ENCODE measurements at regions not wholly inside any gene's neighbourhood (a gene's known extent, or its start where the extent isn't known, plus 50 kb on each side); places are given as distances from the start of the nearest gene placed in this dataset.
"Not testable (repeated sequence)": the region's sequence is repeated elsewhere in the genome, so short reads cannot be mapped to it uniquely, and the experiment has no call there.

DNA sequence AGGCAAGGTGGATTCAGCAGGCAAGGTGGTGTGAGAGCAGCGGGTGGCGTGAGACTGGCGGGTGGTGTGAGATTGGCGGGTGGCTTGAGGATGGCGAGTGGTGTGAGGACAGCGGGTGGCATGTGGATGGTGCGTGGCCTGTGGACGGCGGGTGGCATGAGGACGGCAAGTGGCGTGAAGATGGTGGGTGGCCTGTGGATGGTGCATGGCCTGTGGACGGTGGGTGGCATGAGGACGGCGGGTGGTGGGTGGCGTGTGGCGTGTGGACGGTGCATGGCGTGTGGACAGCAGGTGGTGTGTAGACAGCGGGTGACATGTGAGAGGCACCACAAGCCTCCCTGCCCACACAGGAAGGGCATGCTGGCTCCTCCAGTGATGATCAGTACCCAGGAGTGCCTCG is 186.9 kb upstream of the SALL3 start:
- no peak for DNase-seq (ENCODE audit: low read depth)

DNA sequence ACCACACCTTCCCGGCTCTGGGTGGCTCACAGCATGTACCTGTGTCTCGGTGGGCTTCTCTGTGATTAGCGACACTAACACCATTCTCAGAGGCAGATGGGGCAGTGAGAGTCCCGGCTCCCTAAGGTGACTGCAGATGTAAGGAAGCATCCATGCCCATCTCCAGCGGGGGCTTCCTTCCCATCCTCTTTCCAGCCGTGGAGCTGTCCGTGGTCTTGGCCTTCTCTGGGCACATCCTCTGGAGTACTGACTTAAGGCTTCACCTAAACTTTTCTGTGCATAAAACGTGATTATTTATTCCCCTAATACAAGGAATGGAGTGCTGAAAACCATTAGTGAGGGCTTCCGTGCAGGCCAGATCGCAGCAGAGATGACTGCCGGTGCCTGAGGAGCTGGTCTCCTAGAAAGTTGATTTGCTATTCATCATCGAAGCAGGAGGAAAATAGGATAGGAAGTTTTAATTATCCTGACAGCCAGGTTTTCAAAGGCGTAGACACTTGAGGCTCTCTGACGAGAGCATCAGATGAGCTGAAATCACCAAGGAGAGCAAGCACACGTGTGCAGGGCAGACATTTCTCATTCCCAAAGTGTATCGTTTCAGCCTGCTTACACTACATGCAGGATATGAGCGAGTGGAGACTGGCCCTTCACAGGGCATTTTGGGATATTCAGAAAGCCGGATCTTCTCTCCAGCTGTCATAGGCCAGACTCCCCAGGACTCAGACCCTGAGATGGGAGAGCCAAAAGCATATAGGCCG is 186.1 kb upstream of the SALL3 start:
- no peak for DNase-seq (ENCODE audit: low read depth)

DNA sequence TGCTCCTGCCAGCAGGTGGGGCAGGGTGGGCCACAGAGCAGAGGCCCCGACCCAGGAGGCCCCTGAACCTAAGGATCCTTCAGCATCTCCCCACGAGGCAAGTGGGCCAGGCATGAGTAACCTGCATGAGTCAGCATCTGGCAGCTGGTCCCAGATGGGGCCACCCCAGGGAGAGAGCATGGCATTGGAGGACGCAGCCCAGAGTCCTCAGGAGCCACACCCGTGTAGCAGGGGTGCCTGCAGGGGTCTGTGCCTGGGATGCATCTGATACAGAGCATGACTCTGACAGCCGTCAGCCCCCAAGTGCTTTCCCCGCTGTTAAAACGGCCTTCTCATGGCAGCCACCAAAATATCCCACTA is 185.6 kb upstream of the SALL3 start:
- no peak for DNase-seq (ENCODE audit: low read depth)

DNA sequence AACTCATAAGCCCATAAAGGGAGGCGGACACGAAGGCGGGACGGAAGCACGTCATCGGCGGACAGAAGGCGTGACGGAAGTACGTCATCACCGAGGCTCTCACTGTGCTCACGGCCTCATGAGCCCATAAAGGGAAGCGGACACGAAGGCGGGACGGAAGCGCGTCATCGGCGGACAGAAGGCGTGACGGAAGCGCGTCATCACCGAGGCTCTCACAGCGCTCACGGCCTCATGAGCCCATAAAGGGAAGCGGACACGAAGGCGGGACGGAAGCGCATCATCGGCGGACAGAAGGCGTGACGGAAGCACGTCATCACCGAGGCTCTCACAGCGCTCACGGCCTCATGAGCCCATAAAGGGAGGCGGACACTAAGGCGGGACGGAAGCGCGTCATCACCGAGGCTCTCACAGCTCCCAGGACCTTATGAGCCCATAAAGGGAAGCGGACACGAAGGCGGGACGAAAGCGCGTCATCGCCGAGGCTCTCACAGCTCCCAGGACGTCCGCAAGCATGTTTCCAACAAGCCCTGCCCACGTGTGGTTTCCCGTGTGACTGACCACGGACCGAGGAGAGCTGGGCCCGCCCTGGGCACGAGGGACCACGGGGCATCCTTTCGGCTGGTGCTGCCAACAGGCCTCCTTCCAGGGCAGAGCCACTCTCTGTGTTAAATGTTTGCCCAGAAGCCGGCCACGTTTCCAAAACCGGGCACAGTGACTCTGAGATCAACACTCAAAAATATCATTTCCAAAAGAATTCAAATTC is 182.7 kb upstream of the SALL3 start:
- no peak for DNase-seq (ENCODE audit: low read depth)

DNA sequence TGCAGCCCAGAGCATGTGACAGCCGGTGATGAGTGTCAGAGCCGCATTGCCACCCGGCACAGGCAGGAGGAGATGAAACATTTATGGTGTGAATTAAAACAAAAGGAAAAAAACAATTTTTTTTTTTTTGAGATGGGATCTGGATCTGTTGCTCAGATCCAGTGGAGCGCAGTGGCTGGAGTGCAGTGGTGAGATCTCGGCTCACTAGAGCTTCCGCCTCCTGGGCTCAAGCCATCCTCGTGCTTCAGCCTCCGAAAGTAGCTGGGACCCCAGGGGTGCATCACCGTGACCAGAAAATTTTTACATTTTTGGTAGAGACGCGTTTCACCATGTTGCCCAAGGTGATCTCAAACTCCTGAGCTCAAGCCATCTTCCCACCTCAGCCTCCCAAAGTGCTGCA is 182.1 kb upstream of the SALL3 start:
- DNase-seq (ENCODE audit: low read depth), result no peak

DNA sequence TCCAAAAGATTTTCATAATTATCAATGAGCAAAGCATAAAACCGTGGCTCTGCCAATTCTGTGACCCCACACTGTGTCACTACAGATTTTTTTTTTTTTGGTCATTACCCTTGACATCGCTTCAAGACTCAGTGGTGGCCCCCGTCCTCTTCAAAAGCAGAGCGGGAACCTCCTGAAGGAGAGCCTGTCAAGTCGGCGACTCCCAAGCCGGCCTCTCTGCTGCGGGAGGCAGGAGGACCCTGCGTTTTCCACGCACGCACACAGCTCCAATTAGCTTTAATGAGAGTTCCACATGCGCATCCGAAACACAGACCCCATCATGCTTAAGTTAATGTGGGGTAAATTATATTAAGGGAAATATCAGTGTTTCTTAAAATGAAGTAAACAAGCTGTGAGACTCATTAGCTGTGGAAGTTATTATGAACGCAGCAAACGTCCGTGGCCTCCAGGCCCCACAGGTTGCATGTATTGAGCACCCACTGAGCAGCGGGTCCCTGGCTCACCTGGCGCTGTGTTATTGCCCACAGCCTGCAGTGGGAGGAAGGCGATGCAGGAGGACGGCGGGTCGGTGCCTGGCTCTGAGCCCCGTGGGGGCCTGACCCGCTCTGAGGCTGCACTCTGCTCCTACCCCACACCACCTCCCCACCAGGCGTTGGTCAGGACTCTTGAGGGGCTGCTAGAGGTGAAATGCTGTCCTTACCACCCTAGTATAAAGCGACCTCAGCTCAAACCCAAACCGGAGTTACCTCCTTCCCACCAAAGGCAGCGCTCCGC is 181.0 kb upstream of the SALL3 start:
- DNase-seq (ENCODE audit: low read depth), result no peak

DNA sequence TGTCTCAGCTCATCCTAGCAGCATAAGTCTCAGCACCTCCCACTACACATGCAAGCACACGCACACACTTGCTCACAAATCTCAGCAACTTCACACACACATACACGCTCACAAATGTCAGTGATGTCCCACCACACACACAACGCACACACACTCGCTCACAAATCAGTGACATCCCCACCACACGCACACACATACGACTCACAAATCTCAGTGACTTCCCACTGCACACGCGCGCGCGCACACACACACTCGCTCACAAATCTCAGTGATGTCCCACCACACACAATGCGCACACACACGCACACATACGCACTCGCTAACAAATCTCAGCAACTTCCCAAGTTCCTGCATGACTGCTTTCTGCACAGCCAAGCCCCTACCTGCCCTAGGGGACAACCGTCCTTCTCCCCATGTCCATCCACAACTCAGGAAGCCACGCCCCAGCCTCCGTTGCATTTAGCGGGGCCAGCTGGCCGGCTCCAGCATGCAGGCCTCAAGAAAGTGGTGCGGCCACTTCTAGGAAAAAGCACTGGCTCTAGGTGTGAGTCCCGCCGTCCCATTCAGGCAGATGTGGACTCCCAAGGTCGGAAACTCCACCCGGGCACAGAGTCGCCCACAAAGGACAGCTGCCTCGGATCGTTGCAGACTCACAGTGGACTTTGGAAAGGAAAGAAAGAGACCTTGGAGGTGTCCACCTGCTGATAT is 180.1 kb upstream of the SALL3 start:
- no peak for DNase-seq (ENCODE audit: low read depth)

GRCh38 chr18:78800102-78800851 is 179.3 kb upstream of the SALL3 start:
- not testable (repeated sequence) for DNase-seq (ENCODE audit: low read depth)

- no peak for DNase-seq (ENCODE audit: low read depth)
Observed at GRCh38 chr18:78801011-78801410, 178.6 kb upstream of the SALL3 start.

GRCh38 chr18:78803104-78803503 is 176.5 kb upstream of the SALL3 start:
- no peak for DNase-seq (ENCODE audit: low read depth)

GRCh38 chr18:78804206-78805030 is 175.2 kb upstream of the SALL3 start:
- DNase-seq (ENCODE audit: low read depth), result no peak

DNA sequence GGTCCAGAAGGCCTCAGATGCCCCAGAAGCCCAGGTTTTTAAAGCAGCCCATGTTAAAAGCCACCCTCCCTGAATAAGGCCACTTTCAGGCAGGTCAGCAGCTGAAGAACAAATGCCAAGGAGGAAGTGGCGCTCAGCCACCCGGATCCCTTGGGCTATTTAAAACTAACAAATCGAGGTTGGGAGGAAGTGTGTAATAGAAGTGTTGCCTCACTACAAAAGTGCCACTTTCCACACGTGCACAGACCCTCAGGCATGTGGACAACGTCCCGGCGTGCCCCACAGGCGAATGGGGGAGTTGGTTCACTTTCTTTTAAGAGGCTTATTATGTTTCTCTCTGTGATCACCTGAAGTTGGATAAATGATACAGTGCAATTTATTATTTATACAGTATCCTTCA is 173.8 kb upstream of the SALL3 start:
- DNase-seq (ENCODE audit: low read depth), result no peak

GRCh38 chr18:78807668-78808067 is 171.9 kb upstream of the SALL3 start:
- DNase-seq (ENCODE audit: low read depth), result no peak

DNA sequence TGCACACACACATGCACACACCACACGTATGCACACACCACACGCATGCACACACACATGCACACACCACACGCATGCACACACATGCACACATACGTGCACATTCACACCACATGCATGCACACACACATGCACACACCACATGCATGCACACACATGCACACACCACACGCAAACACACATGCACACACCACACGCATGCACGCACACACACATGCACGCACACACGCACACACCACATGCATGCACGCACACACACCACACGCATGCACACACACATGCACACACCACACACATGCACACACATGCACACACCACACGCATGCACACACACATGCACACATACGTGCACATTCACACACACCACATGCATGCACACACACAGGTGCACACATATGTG is 169.8 kb upstream of the SALL3 start:
- DNase-seq (ENCODE audit: low read depth), result no peak

DNA sequence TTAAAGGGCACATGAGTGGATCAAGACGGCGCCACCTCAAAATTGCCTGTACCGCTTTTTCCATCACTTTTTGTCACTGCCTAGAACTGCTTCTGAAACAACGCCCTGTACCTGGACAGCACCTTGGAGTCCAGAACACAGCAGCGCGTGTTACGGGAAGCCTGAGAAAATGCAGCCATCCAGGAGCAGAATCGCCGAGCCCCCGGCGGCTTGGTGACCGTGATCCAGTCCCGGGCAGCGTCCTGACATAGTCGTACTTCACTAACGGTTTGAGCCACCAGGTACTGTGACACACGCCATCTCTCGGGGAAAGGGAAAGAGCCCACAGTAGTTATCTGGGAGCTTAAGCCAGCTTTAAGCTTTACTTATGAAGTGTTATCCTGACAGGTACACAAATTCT is 168.9 kb upstream of the SALL3 start:
- no peak for DNase-seq (ENCODE audit: low read depth)

DNA sequence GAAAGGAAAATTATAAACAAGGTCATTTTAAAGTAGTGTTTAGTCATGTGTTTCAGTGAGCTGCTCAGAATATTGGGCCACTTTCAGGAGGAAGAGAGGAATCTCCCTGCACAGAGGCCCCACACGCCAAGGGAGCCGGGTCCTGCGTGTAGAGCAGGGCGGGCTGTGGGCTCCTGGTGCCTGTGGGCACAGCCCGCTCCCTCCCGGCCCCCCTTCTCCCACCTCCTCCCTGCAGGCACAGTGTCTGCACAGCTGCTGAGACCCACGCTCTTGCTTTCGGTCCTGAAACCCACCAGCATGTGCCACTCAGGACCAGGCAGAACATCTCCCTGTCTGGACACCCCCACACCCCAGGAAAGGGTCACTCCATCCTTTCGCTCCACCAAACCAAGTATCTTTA is 167.6 kb upstream of the SALL3 start:
- DNase-seq (ENCODE audit: low read depth), result no peak

DNA sequence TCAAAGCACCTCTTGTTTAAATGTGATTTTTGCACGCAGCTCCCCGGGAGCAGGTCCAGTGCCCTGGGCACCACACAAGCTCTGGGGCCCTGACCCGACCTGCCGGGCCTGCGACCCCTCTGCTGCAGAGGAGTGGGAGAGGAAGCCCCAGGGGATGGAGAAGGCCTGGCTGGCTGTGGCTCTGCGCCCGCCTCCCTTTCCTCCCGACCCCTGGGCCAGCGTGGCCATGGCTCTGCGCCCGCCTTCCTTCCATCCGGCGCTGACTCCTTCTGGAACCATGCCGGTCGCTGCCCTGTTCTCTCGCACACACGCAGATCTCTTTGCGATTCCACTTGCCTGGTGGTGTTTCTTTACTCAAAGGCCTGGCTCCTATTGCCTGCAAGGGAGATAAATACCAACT is 166.5 kb upstream of the SALL3 start:
- no peak for DNase-seq (ENCODE audit: low read depth)

DNA sequence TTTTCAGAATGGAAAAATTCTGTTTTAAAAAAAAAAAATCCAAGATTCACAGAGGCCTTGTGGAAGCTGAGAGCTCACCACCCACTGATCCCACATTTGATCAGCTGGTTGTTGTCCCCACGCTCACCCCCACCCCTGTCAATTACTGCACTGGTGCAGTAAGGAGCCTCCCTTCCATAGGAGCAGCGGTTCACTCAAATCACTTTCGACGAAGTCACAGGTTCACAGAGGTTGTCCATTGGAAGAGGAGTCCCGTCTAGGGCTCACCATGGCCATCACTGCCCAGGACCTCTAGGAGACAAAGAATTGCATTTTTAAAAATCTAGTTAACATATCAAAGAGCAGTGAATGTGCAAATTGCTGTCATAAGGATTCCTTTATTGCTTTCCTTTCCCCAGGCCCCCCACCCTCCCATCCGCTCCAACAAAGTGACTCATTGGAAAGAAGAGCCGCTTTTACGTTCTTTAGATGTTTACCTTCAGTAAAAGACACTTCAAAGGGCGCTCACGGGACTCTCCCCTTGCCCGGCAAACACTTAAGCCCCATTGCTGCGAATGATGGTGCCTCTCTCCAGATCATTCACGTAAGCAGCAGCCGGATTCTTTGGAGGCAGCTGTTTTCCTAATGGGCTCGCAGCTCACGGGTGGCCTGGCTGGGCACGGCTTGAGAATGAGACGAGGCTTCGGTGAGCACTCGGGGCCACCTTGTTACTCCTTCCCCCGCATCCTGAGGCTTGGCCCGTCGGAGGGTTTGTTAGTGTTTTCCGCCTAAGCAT is 165.5 kb upstream of the SALL3 start:
- no peak for DNase-seq (ENCODE audit: low read depth)

GRCh38 chr18:78814766-78815165 is 164.9 kb upstream of the SALL3 start:
- DNase-seq (ENCODE audit: low read depth), result no peak

DNA sequence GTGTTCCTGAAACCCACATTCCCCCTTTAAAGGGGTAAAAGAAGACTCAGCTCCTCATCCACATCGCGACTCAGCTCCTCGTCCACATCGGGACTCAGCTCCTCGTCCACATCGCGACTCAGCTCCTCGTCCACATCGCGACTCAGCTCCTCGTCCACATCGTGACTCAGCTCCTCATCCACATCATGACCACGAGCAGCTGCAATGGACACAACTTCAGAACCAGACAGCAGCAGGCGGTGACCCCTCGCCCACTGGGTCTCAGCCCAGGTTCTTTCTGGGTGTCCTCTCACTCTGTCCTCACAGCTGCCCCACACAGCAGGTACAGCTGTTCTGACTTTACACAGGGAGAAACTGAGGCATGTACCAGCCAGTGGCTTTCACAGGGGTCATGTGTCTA is 163.5 kb upstream of the SALL3 start:
- DNase-seq (ENCODE audit: low read depth), result no peak
